ENCODE measurements at regions not wholly inside any gene's neighbourhood (a gene's known extent, or its start where the extent isn't known, plus 50 kb on each side); places are given as distances from the start of the nearest gene placed in this dataset.
"Not testable (repeated sequence)": the region's sequence is repeated elsewhere in the genome, so short reads cannot be mapped to it uniquely, and the experiment has no call there.

GRCh38 chr12:124191966-124192365 is 102.9 kb upstream of the RFLNA start:
- no peak for DNase-seq

GRCh38 chr12:124194264-124194892 is 100.5 kb upstream of the RFLNA start:
- no peak for DNase-seq

GRCh38 chr12:124194893-124195566 is 99.9 kb upstream of the RFLNA start:
- peak; percentile 27 for DNase-seq

- no peak for DNase-seq
Observed at GRCh38 chr12:124195567-124195942, 99.3 kb upstream of the RFLNA start.

- DNase-seq, result no peak
Observed at GRCh38 chr12:124196236-124196635, 98.7 kb upstream of the RFLNA start.

- DNase-seq, result no peak
Observed at GRCh38 chr12:124201248-124201647, 93.6 kb upstream of the RFLNA start.

GRCh38 chr12:124203176-124203575 is 91.7 kb upstream of the RFLNA start:
- no peak for DNase-seq

- no peak for DNase-seq
Observed at GRCh38 chr12:124205405-124205804, 89.5 kb upstream of the RFLNA start.

GRCh38 chr12:124207049-124207448 is 87.8 kb upstream of the RFLNA start:
- DNase-seq, result no peak

- no peak for DNase-seq
Observed at GRCh38 chr12:124207617-124208016, 87.3 kb upstream of the RFLNA start.

GRCh38 chr12:124208489-124208888 is 86.4 kb upstream of the RFLNA start:
- DNase-seq, result no peak

- DNase-seq, result no peak
Observed at GRCh38 chr12:124210991-124211577, 83.8 kb upstream of the RFLNA start.

- no peak for DNase-seq
Observed at GRCh38 chr12:124211753-124212152, 83.1 kb upstream of the RFLNA start.

- no peak for DNase-seq
Observed at GRCh38 chr12:124213666-124214347, 81.1 kb upstream of the RFLNA start.

- no peak for DNase-seq
Observed at GRCh38 chr12:124214574-124214973, 80.3 kb upstream of the RFLNA start.

GRCh38 chr12:124216966-124217365 is 77.9 kb upstream of the RFLNA start:
- no peak for DNase-seq

GRCh38 chr12:124217508-124218242 is 77.2 kb upstream of the RFLNA start:
- DNase-seq, result peak; percentile 79

GRCh38 chr12:124218243-124218560 is 76.7 kb upstream of the RFLNA start:
- no peak for DNase-seq

- peak; percentile 71 for DNase-seq
Observed at GRCh38 chr12:124218650-124219049, 76.2 kb upstream of the RFLNA start.

- DNase-seq, result no peak
Observed at GRCh38 chr12:124222368-124223245, 72.3 kb upstream of the RFLNA start.

GRCh38 chr12:124223733-124224138 is 71.2 kb upstream of the RFLNA start:
- not testable (repeated sequence) for DNase-seq

- DNase-seq, result no peak
Observed at GRCh38 chr12:124224535-124225110, 70.3 kb upstream of the RFLNA start.
